ENCODE measurements at regions not wholly inside any gene's neighbourhood (a gene's known extent, or its start where the extent isn't known, plus 50 kb on each side); places are given as distances from the start of the nearest gene placed in this dataset.
"Not testable (repeated sequence)": the region's sequence is repeated elsewhere in the genome, so short reads cannot be mapped to it uniquely, and the experiment has no call there.

GRCh38 chr18:23311351-23312121 lies 141.6 kb upstream of the RIOK3 start:
- ATAC-seq (no peak), DNase-seq (ENCODE audit: missing footprints) (no peak)
- intact Hi-C loops (cut with DNase I) = no loop called here

DNA sequence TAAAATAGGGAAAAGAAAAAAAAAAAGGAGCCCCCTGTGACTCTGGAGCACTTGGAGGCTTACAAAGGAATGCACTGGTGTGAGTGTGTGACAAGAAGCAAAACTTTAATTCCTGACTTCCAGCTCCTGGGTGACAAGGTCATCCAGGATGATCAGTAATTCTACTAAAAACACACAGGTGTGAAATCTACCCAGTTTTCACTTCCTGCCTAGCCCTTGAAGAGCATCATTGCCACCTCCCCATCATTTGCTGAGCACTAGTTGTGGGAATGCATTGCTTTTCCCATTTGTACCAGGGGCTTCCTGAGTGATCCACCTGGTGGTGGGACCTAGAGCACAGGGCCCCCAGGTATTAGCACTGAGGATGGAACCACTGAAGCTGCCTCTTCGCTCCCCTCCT lies 139.7 kb upstream of the RIOK3 start:
- DNase-seq (ENCODE audit: missing footprints) (no peak), ATAC-seq (no peak)
- intact Hi-C loops (cut with DNase I) = no loop called here

DNA sequence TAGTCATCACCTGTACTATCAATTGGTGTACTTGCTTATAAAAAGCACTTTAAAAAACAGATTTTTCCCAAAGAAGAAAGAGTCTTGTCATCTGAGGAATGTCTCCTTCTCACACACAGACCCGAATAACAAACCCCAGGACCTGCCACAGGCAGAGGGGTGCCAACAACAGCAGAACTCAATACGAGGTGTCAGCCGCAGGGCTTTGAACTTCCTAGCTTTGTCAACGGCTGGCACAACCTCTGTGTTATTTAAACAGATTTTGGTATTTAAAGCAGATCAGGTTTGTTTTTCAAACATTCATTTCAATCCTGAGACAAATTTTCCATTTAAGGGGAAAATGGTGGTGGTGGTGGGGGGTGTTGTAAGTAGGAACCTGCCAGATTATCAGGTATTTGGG lies 138.4 kb upstream of the RIOK3 start:
- intact Hi-C loops (cut with DNase I) = no loop called here
- no peak for ATAC-seq
- DNase-seq (ENCODE audit: missing footprints) = no peak

- intact Hi-C loops (cut with DNase I) = no loop called here
- ATAC-seq (no peak), DNase-seq (ENCODE audit: missing footprints) (no peak)
Observed at GRCh38 chr18:23316316-23316715, 136.8 kb upstream of the RIOK3 start.

DNA sequence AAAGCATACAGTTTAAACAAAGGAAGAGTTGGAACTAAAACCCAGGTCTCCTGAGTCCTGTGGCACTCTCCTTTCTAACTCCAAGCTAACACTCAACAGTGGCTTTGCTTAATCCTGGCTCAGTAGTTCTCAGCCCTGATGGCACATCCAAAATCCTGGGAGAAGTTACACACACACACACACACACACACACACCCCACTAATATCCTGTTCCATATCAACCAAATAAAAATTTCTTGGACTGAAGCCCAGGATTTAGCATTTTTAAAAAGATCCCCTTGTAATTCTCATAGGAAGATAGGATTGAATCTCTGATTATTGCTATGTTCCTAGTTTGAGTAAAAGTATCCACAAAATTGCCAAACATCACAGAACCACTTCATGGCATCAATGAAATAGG lies 136.1 kb upstream of the RIOK3 start:
- no peak for DNase-seq (ENCODE audit: missing footprints)
- ATAC-seq = no peak
- intact Hi-C loops (cut with DNase I) = no loop called here

- ATAC-seq (no peak), DNase-seq (ENCODE audit: missing footprints) (no peak)
- intact Hi-C loops (cut with DNase I) = no loop called here
Observed at GRCh38 chr18:23317975-23318675, 135.0 kb upstream of the RIOK3 start.

- ATAC-seq (no peak), DNase-seq (ENCODE audit: missing footprints) (no peak)
- intact Hi-C loops (cut with DNase I) = no loop called here
Observed at GRCh38 chr18:23320709-23321236, 132.3 kb upstream of the RIOK3 start.

DNA sequence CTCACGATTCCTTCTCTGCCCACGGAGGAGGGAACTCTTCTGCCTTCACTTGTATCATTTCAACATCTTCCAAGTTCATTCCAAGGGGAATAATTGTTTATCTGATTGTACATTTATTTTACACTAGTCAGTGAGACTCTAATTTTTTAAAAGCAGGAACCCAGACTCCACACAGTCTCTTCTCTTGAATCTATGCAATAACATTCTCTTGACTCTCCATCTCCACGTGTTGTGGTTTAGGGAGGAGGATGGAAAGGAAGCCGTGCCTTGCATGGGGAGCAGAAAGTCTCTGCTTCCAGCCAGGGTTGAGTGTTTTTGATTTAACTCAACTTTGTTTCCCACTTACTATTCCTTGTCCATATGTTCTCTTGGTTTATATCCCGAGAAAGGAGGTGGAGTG lies 131.1 kb upstream of the RIOK3 start:
- no peak for ATAC-seq
- intact Hi-C loops (cut with DNase I) = no loop called here
- DNase-seq (ENCODE audit: missing footprints) = no peak

- intact Hi-C loops (cut with DNase I) = no loop called here
- no peak for ATAC-seq
Observed at GRCh38 chr18:23324056-23324811, 128.9 kb upstream of the RIOK3 start.

GRCh38 chr18:23324861-23325260 lies 128.2 kb upstream of the RIOK3 start:
- ATAC-seq = no peak
- no peak for DNase-seq (ENCODE audit: missing footprints)
- intact Hi-C loops (cut with DNase I) = no loop called here

More at GRCh38 chr18:23324056-23324811, 128.9 kb upstream of the RIOK3 start:
- DNase-seq (ENCODE audit: missing footprints) = no peak

DNA sequence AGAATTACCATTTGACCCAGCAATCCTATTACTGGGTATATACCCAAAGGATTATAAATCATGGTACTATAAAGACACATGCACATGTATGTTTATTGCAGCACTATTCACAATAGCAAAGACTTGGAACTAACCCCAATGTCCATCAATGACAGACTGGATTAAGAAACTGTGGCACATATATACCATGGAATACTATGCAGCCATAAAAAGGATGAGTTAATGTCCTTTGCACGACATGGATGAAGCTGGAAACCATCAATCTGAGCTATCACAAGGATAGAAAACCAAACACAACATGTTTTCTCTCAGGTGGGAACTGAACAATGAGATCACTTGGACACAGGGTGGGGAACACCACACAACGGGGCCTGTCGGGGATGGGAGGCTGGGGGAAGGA lies 123.4 kb upstream of the RIOK3 start:
- intact Hi-C loops (cut with DNase I); ATAC-seq; DNase-seq (ENCODE audit: missing footprints): not testable (repeated sequence)

DNA sequence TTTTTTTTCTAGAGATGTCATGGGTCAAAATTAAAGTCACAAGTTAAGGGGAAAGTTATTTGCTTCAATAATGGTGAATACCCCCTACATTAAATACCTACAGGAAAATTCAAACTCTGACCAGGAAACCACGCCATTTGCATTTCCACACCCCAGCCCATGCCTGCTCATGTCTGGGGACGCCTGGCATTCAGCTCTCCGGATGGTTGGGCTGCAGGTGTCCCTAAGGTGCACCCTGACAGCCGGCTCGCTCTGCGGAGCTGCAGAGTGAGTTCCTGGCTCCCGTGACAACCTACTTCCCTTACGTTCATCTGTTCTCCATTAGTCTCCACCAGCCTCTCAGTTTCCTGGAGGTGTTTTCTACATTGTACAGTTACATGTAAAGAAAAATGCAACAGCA lies 122.7 kb upstream of the RIOK3 start:
- ATAC-seq = no peak
- intact Hi-C loops (cut with DNase I) = no loop called here
- no peak for DNase-seq (ENCODE audit: missing footprints)

DNA sequence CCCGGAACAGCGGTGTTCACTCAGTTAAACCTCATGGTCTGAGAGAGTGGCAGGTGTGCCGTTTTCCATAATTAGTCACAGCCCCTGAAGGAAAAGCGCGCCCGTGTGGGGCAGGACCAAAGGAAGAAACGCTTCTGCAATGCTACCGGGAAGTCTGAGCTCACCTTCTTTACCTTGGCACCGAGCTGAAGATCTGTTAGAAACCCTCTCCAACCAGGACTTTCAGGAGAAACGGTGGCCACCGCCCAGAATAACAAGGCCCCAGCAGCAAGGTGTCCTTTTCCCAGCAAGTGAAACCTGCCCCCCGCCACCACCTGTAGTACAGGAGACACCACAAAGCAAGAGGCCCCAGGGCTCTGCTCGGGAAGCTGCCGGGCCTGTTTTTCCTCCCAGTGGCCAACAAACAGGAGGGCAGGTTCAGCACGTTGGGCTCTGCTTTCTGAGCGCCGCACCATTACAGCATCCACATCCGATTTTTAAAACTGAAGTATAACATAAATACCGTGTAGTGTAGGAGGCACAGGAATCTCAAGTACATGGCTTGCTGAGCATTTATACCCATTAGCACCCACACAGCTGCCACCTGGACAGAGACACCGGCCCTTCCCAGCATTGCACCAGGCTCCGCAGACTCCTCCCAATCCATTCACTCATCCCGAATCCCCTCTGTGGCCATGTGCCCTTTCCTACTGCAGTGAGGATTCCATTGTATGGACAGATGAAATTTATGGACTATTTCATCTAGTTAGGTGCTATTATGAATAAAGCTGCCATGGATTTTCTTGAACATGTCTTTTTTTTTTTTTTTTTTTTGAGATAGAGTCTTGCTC lies 121.8 kb upstream of the RIOK3 start:
- ATAC-seq (no peak), DNase-seq (ENCODE audit: missing footprints) (no peak)
- intact Hi-C loops (cut with DNase I) = no loop called here

- no peak for DNase-seq (ENCODE audit: missing footprints)
- intact Hi-C loops (cut with DNase I) = no loop called here
- ATAC-seq = no peak
Observed at GRCh38 chr18:23332356-23332755, 120.7 kb upstream of the RIOK3 start.

GRCh38 chr18:23333827-23334226 lies 119.3 kb upstream of the RIOK3 start:
- ATAC-seq = no peak
- intact Hi-C loops (cut with DNase I) = no loop called here
- DNase-seq (ENCODE audit: missing footprints) = no peak

DNA sequence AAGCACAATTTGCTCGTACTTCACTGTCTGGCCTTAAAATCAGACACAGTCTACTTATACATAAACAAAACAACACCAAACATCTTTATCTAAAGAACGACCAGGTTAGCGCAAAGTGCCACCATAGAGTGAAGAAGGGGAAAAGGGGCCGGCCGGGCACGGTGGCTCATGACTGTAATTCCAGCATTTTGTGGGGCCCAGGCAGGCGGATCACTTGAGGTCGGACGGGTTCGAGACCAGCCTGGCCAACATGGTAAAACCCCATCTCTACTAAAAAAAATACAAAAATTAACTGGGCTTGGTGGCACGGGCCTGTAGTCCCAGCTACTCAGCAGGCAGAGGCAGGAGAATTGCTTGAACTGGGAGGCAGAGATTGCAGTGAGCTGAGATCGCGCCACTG lies 118.5 kb upstream of the RIOK3 start:
- no peak for ATAC-seq
- intact Hi-C loops (cut with DNase I) = no loop called here

GRCh38 chr18:23336101-23336500 lies 117.0 kb upstream of the RIOK3 start:
- ATAC-seq = no peak
- DNase-seq (ENCODE audit: missing footprints) = no peak
- intact Hi-C loops (cut with DNase I) = no loop called here

More for the DNA sequence above, 118.5 kb upstream of the RIOK3 start:
- DNase-seq (ENCODE audit: missing footprints) = no peak

DNA sequence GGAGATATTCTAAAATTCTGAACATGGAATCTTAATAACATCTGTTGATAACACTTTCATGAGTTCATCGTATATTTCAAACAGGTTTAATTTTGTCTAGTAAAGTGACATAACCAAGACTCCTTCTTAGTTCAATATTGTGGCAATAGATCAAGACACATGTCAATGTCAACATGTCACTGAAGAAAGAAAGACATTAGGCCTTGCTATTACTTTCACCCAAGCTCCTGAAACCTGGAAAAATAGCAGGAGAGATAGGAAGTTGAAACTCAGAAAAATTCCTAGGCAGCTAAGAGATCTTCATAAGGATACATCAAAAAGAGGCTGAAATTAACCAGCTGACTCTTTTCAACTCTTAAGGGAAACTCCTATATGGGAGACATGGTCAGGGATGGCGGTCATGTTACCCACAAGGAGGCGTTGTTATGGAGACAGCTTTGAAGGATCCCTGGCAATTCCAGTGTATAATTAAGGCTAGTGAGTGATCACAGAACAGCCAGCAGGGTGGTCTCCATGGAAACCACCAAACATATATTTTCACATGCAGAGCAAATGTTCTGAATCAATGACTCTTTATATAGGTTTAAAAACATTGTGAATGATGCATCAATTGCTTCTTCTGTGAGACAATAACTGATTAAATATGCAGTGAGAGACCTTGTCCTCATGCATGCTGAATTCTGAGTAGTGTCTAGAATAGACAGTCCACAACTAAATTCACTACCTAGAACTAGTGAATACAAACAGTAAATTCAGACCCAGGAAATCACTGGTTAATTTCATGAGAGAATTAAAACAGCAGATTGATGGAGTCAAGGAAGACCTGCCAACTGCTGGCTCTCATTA lies 115.3 kb upstream of the RIOK3 start:
- DNase-seq (ENCODE audit: missing footprints) = no peak
- intact Hi-C loops (cut with DNase I) = no loop called here

More for the DNA sequence above, 115.3 kb upstream of the RIOK3 start:
- ATAC-seq = no peak

Data from Right ventricle myocardium inferior (tissue), 1 donor.